ENCODE measurements at regions not wholly inside any gene's neighbourhood (a gene's known extent, or its start where the extent isn't known, plus 50 kb on each side); places are given as distances from the start of the nearest gene placed in this dataset.

DNA sequence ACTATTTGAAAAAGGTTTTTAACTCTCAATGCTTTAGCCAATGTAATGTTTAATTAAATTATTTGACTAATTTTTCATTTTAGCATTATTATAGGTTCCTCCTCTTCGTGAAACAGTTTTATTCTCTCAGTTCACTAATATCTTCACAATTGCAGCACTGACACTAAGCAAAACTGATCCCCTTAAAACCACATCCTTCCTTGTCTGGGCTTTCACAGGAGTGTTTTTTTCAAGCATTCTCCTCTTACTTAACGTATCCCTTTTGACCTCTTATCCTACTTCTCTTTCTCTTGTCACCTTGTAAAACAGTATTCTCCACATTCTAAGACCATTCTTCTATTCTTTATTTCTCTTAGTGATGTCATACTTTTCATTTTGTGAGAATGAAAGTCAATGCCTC lies 112.8 kb downstream of the DSC3 start:
- no peak for DNase-seq (ENCODE audit: low read depth, low spot score)
- POLR2A ChIA-PET = no interaction called here
- H3K27ac ChIP-seq (ENCODE audit: low read depth, low read length) = no peak overlapping the region
- no peak overlapping the region for H3K4me3 ChIP-seq (ENCODE audit: low read depth, low read length)
- H3K9me3 ChIP-seq (ENCODE audit: control insufficient read depth, insufficient read depth, low read length) = peaks cover 4% of the 10 kb centered on the region; the same call in 1 of the 2 replicates
- TF ChIP-seq, protein P1, sequence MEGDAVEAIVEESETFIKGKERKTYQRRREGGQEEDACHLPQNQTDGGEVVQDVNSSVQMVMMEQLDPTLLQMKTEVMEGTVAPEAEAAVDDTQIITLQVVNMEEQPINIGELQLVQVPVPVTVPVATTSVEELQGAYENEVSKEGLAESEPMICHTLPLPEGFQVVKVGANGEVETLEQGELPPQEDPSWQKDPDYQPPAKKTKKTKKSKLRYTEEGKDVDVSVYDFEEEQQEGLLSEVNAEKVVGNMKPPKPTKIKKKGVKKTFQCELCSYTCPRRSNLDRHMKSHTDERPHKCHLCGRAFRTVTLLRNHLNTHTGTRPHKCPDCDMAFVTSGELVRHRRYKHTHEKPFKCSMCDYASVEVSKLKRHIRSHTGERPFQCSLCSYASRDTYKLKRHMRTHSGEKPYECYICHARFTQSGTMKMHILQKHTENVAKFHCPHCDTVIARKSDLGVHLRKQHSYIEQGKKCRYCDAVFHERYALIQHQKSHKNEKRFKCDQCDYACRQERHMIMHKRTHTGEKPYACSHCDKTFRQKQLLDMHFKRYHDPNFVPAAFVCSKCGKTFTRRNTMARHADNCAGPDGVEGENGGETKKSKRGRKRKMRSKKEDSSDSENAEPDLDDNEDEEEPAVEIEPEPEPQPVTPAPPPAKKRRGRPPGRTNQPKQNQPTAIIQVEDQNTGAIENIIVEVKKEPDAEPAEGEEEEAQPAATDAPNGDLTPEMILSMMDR (IDR thresholded peaks at IDR 0.05; ENCODE audit: low read depth, low read length) = no peak
- CTCF ChIA-PET = no interaction called here
- no peaks in the 10 kb centered on the region for H3K27me3 ChIP-seq (ENCODE audit: control insufficient read depth, insufficient read depth, low read length)

DNA sequence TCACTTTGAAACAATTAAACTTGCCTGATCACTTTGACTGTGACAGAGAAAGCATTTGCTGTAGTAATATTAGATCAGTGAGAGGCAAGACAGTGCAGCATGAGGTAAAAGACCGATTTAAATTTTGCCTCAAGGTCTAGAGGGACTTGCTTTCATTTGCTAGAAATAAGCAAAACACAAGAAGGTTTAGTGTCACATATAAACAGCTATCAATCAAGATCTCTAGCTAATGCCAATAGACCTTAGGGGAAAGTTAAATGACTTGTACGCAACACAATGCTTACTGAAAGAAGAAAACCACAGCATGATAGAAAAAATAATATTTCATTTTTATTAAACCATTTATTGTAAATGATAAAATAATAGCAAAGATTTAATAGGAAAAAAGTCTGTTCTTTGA lies 113.5 kb downstream of the DSC3 start:
- Histone ChIP-seq H3K4me3 (ENCODE audit: low read depth, low read length) (no peak overlapping the region), H3K9me3 (ENCODE audit: control insufficient read depth, insufficient read depth, low read length) (peaks cover 4% of the 10 kb centered on the region; the same call in 1 of the 2 replicates), H3K27me3 (ENCODE audit: control insufficient read depth, insufficient read depth, low read length) (no peaks in the 10 kb centered on the region), H3K27ac (ENCODE audit: low read depth, low read length) (no peak overlapping the region)
- no peak for DNase-seq (ENCODE audit: low read depth, low spot score)
- TF ChIP-seq, protein P1 (IDR thresholded peaks at IDR 0.05; ENCODE audit: low read depth, low read length) = no peak
- ChIA-PET CTCF (no interaction called here), POLR2A (no interaction called here)

DNA sequence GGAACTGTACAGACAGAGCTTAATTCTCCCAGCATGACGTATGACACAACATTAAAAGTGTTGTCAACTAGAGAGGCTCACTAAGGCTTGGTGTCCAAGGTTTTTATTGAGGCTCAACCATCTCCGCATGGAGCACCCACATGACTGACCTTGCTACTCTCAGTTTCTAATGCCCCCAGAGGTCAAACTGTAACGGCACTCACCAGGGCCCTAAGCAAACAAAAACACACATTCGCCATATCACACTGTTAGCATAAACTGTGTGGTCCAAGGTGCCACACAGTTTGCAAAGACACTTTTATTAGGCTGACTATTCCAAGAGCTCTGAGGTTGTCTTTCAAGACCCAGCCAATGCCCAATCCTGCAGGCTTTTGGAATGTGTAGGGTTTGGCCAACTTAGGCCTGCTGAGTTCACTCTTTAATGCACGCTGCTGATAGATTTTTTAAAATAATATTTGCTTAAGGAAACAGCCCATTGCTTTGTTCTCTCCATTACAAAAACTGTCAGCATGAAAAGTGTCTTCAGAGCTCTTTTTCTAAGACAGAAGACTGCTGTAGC lies 114.9 kb downstream of the DSC3 start:
- CTCF ChIA-PET = no interaction called here
- no peak for DNase-seq (ENCODE audit: low read depth, low spot score)

DNA sequence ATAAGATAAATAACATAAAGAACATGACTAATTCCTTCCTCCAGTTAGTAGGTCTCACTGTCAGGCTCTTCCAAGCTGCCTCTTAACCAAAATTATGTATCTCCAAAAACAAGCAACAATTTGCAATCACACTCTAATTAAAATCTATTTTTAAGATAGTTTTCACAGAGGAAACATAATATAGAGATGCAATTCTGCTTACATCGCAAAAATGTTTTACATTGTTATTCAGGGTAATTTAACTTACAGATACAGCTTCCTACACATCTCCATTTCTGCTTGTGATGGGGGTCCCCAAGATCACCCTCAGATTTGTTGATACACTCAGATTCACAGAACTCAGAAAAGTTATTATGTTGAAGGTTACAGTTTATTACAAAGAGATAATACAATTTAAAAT lies 115.5 kb downstream of the DSC3 start:
- Histone ChIP-seq H3K9me3 (ENCODE audit: control insufficient read depth, insufficient read depth, low read length) (no peaks in the 10 kb centered on the region; the same call in 1 of the 2 replicates), H3K27me3 (ENCODE audit: control insufficient read depth, insufficient read depth, low read length) (no peaks in the 10 kb centered on the region), H3K27ac (ENCODE audit: low read depth, low read length) (no peak overlapping the region), H3K4me3 (ENCODE audit: low read depth, low read length) (no peak overlapping the region)
- CTCF ChIA-PET = no interaction called here
- POLR2A ChIA-PET = no interaction called here
- no peak for DNase-seq (ENCODE audit: low read depth, low spot score)
- TF ChIP-seq, protein P1 (IDR thresholded peaks at IDR 0.05; ENCODE audit: low read depth, low read length) = no peak

More for the DNA sequence above, 114.9 kb downstream of the DSC3 start:
- H3K9me3 ChIP-seq (ENCODE audit: control insufficient read depth, insufficient read depth, low read length) = peaks cover 2% of the 10 kb centered on the region
- no peak overlapping the region for H3K27ac ChIP-seq (ENCODE audit: low read depth, low read length)
- POLR2A ChIA-PET = no interaction called here
- no peak overlapping the region for H3K4me3 ChIP-seq (ENCODE audit: low read depth, low read length)
- H3K27me3 ChIP-seq (ENCODE audit: control insufficient read depth, insufficient read depth, low read length) = no peaks in the 10 kb centered on the region
- TF ChIP-seq, protein P1 (IDR thresholded peaks at IDR 0.05; ENCODE audit: low read depth, low read length) = no peak

DNA sequence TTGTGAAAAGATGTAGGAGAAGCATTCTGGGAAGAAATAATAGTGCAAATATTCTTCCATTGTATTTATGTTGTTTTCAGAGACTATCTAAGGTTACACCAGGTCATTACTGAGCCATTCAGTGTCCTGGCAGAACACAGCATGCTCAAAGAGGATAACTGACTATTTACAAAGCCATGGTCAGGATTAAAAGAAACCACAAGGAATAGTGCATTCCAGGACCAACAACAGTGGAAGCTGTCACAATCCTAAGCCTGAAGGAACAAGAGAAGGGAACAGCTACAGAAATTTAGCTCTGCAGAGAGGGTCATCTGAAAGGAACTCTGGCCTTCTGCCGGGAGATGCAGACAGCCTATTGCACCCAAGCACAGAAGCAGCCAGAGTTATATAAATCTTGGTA lies 116.7 kb downstream of the DSC3 start:
- Histone ChIP-seq H3K27ac (ENCODE audit: low read depth, low read length) (no peak overlapping the region), H3K9me3 (ENCODE audit: control insufficient read depth, insufficient read depth, low read length) (no peaks in the 10 kb centered on the region; the same call in 1 of the 2 replicates), H3K4me3 (ENCODE audit: low read depth, low read length) (no peak overlapping the region), H3K27me3 (ENCODE audit: control insufficient read depth, insufficient read depth, low read length) (no peaks in the 10 kb centered on the region)
- POLR2A ChIA-PET = no interaction called here
- no peak for DNase-seq (ENCODE audit: low read depth, low spot score)
- CTCF ChIA-PET = no interaction called here
- TF ChIP-seq, protein P1 (IDR thresholded peaks at IDR 0.05; ENCODE audit: low read depth, low read length) = no peak

Data from AG04450 (cell line).